ENCODE measurements at regions not wholly inside any gene's neighbourhood (a gene's known extent, or its start where the extent isn't known, plus 50 kb on each side); places are given as distances from the start of the nearest gene placed in this dataset.
A peak's percentile ranks its signal among the peaks of the same experiment; 100 is the strongest.
"Not testable (repeated sequence)": the region's sequence is repeated elsewhere in the genome, so short reads cannot be mapped to it uniquely, and the experiment has no call there.

DNA sequence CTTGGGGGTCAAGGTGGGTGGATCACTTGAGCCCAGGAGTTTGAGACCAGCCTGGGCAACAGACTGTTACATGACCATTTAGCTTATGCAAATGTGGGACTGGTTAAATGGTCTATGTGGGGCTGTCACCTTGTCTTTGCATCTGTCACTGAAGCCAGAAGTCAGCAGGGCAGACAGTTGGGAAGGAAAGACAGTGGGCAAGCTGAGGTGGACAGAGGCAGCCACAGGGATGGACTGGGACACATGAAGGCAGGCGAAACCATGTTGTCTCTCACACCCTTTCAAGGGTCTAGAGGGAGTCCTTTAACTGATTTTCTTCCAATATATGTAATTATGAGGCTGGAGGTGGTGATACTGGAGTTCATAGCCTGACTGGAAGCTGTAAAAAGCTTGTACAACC is 426.4 kb downstream of the TMEM121 start:
- H3K4me3 ChIP-seq (ENCODE audit: low read depth, low read length), result no peak overlapping the region
- DNase-seq (ENCODE audit: low read depth), result no peak
- TF ChIP-seq, protein P1, sequence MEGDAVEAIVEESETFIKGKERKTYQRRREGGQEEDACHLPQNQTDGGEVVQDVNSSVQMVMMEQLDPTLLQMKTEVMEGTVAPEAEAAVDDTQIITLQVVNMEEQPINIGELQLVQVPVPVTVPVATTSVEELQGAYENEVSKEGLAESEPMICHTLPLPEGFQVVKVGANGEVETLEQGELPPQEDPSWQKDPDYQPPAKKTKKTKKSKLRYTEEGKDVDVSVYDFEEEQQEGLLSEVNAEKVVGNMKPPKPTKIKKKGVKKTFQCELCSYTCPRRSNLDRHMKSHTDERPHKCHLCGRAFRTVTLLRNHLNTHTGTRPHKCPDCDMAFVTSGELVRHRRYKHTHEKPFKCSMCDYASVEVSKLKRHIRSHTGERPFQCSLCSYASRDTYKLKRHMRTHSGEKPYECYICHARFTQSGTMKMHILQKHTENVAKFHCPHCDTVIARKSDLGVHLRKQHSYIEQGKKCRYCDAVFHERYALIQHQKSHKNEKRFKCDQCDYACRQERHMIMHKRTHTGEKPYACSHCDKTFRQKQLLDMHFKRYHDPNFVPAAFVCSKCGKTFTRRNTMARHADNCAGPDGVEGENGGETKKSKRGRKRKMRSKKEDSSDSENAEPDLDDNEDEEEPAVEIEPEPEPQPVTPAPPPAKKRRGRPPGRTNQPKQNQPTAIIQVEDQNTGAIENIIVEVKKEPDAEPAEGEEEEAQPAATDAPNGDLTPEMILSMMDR (IDR thresholded peaks at IDR 0.05; ENCODE audit: insufficient read depth, low read depth, low read length, missing control alignments), result no peak

DNA sequence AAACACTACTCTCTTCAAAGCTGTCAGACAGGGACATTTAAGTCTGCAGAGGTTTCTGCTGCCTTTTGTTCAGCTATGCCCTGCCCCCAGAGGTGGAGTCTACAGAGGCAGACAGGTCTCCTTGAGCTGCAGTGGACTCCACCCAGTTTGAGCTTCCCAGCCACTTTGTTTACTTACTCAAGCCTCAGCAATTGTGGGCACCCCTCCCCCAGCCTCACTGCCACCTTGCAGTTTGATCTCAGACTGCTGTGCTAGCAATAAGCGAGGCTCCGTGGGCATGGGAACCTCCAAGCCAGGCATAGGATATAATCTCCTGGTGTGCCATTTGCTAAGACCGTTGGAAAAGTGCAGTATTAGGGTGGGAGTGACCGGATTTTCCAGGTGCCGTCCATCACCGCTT is 435.2 kb downstream of the TMEM121 start:
- DNase-seq (ENCODE audit: low read depth), result not testable (repeated sequence)

DNA sequence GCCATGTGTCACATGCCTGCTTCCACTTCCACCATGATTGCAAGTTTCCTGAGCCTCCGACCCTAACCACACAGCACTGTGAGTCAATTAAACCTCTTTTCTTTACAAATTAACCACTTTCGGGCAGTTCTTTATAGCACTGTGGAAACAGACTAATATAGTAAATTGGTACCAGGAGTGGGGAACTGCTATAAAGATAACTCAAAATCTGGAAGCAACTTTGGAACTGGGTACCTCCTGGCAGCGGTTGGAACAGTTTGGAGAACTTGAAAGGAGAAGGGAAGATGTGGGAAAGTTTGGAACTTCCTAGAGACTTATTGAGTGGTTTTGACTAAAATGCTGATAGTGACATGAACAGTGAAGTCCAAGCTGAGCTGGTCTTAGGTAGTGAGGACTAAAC is 436.1 kb downstream of the TMEM121 start:
- TF ChIP-seq, protein P1 (IDR thresholded peaks at IDR 0.05; ENCODE audit: insufficient read depth, low read depth, low read length, missing control alignments), result no peak
- no peak for DNase-seq (ENCODE audit: low read depth)
- no peak overlapping the region for H3K4me3 ChIP-seq (ENCODE audit: low read depth, low read length)

More for the DNA sequence above, 435.2 kb downstream of the TMEM121 start:
- H3K4me3 ChIP-seq (ENCODE audit: low read depth, low read length), result not testable (repeated sequence)

DNA sequence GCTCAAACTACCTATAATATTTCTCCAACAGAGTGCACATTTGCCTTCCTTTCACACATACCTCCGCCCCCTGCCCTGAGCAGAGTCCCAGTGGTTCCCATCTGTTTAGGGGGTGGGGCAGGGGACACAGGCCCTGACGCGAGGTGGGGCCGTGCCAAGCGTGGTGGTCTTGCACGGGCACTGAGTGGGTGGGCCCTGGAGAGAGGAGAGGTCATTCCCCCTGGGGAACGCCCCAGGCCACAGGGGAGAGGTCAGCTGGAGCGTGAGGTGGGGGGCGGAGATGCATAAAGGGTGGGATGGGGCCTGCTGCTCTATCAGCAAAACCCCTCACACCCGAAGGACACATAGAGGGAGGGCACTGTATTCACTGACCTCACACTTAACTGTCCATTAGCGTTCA is 441.9 kb downstream of the TMEM121 start:
- no peak overlapping the region for H3K4me3 ChIP-seq (ENCODE audit: low read depth, low read length)
- no peak for DNase-seq (ENCODE audit: low read depth)
- TF ChIP-seq, protein P1 (IDR thresholded peaks at IDR 0.05; ENCODE audit: insufficient read depth, low read depth, low read length, missing control alignments), result no peak

DNA sequence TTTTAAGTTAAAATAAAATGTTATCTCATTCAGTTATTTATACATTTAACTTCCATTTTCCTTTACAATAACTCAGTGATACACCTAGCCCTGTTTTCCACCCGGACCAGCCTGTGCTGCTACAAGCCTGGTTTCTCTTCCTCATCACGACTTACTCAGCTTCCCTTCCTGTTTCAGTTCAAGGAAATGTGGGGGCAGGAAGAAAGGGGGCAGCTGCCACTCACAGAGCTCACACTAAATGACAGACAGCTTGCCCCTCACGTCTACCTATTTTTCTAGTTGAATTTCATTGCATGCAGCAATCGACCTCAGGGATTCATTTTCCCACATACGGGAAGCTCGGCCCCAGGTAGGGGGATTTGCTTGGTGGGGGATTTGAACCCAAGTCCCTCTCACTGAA is 442.6 kb downstream of the TMEM121 start:
- peak; percentile 16 for DNase-seq (ENCODE audit: low read depth)
- H3K4me3 ChIP-seq (ENCODE audit: low read depth, low read length), result not testable (repeated sequence)

DNA sequence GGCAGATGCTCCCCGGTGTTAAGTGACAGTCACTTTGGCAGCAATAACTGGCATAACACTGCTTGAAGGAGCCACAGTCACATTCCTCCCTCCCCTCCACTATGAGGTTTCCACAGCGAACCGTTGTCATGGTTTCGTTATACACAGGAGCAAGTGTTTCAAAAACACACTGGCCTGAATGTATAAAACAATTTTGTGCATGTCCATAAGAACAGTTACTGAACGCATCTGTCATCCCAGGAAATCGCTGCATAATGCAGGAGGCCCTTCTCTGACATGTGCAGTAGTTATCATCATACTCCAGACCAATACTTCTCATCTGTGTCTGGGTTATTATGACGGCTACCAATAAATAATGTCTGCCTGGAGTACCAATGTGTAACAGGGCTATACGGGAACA is 444.4 kb downstream of the TMEM121 start:
- DNase-seq (ENCODE audit: low read depth); H3K4me3 ChIP-seq (ENCODE audit: low read depth, low read length): not testable (repeated sequence)

DNA sequence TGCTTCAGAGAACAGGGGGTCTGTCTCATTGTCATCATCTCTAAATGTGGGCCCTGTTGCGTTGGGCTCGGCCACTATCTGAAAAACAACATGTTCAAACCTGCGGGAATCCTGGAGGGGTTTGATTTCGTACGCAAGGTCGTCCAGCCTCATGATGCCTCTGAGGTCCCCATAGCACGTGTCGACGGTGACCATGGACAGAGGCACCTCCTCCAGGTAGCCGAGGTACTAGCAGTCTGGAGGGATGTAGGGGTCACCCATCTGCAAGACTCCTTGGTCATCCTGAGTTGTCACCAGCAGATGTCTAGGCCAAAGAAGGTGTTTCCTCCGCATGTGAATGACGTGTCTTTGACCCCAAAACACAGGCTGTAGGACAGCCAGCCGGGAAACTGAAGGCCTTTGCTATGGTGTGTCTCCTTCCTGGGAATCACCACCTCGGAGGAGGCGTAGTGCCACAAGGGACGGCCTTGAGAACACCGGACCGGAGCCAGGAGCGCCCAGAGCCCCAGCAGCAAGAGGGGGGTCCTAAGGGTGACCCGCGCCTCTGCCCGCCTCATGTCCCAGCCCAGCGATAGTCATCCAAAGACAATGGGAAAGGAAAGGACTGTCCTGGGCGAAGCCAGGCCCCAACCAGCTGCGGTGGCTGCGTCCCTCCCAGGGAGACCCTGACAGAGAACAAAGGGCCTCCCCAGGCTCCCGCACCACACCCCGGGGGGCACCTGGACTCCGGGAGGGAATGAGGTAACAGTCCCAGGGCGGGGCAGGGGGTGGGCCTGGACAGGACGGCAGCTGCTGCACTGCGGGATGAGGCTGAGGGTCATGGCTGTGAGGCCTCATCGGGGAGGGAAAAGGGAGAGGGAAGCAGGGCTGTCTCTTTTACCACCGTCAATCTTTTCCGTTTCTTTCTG is 445.5 kb downstream of the TMEM121 start:
- DNase-seq (ENCODE audit: low read depth), result no peak
- TF ChIP-seq, protein P1 (IDR thresholded peaks at IDR 0.05; ENCODE audit: insufficient read depth, low read depth, low read length, missing control alignments), result no peak

DNA sequence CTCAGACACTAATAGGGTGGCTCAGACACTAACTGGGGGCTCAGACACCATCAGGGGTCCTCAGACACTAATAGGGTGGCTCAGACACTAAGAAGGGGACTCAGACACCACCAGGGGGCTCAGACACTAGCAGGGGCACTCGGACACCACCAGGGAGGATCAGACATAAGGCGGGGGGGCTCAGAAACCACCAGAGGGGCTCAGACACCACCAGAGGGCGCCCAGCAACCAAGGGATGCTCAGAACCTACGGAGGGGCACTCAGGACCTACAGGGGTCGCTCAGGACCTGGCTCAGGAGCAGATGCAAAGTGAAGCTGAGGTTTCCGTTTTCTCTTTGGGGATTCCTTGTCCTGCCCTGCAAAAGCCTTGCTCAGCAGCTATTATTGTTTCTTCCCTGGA is 448.5 kb downstream of the TMEM121 start:
- peak; percentile 71 for DNase-seq (ENCODE audit: low read depth)
- no peak overlapping the region for H3K4me3 ChIP-seq (ENCODE audit: low read depth, low read length)
- TF ChIP-seq, protein P1 (IDR thresholded peaks at IDR 0.05; ENCODE audit: insufficient read depth, low read depth, low read length, missing control alignments), result peak; percentile 57

More for the DNA sequence above, 445.5 kb downstream of the TMEM121 start:
- no peak overlapping the region for H3K4me3 ChIP-seq (ENCODE audit: low read depth, low read length)
